HS-5 (cell line): ENCODE measurements at regions not wholly inside any gene's neighbourhood (a gene's known extent, or its start where the extent isn't known, plus 50 kb on each side); places are given as distances from the start of the nearest gene placed in this dataset.
"Not testable (repeated sequence)": the region's sequence is repeated elsewhere in the genome, so short reads cannot be mapped to it uniquely, and the experiment has no call there.

ENCODE experiments used
- DNase-seq: peaks from one replicate; pipeline ENCODE4 v3.0.0-alpha.2; 2012; ENCODE audit warnings: low read depth

DNA sequence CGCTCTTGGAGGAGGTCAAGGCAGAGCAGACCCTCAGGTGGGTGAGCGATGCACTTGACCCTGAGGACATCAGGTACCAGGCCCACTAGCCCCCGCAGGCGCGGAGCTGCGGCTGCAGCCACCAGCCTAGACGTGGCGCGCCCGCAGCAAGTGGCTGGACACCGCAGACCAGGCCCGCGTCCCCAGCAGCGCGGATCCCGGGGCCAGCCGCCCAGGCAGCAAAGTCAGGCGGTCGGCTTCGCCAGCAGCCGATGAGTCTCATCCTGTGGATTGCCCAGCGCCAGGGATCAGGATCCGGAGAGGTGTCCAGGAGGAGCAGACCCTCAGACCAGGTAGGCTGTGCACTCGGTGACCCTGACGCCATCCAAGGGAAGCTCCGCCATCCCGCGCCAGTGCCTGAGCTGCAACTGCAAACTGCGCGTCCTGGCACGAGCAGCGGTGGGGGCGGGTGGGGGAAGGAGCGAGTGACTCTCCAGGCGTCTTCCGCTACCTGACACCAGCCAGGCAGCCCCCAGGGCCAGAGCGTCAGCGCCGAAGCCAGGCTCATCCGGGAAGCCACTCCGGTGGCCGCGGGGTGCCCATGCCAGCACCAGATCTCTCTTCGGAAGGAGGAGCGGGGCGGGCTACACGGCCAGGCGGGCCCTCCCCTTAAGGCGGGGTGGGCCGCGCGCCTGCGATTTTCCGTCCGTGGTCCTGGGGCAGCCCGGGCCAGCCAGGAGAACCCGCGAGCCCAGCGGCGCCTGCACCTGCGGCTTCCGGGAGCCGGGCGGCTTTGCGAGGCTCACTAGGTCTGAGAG lies 92.6 kb upstream of the THOC3 start:
- DNase-seq, result not testable (repeated sequence)

DNA sequence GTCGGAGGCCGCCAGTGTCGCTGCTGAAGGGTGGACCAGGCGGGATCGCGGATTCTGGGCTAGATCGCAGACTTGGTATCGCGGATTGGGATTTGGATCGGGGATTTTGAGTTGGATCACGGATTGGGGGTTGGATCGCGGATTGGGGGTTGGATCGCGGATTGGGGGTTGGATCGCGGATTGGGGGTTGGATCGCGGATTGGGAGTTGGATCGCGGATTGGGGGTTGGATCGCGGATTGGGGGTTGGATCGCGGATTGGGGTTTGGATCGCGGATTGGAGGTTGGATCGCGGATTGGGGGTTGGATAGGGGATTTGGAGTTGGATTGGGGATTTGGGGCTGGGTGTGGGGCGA lies 93.1 kb upstream of the THOC3 start:
- DNase-seq, result not testable (repeated sequence)

DNA sequence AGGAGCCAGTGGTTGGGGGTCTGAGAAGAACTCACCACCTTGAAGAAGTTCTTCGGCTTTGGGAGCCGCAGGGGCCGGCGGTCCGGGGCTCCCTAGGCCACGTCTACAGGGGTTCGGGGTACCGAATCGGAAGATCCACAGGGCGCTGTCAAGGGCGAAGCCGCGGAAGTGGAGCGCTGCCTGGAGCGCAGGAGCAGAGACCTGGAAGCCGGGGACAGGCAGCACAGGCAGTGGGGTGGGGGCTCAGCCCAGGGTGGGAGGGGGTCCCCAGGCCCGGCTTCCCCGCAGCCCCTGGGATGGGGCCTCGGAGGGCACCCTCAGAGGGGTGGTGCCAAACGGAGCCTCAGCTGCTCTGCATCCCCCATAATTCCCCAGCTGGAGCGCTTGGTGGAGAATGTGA lies 93.5 kb upstream of the THOC3 start:
- not testable (repeated sequence) for DNase-seq

DNA sequence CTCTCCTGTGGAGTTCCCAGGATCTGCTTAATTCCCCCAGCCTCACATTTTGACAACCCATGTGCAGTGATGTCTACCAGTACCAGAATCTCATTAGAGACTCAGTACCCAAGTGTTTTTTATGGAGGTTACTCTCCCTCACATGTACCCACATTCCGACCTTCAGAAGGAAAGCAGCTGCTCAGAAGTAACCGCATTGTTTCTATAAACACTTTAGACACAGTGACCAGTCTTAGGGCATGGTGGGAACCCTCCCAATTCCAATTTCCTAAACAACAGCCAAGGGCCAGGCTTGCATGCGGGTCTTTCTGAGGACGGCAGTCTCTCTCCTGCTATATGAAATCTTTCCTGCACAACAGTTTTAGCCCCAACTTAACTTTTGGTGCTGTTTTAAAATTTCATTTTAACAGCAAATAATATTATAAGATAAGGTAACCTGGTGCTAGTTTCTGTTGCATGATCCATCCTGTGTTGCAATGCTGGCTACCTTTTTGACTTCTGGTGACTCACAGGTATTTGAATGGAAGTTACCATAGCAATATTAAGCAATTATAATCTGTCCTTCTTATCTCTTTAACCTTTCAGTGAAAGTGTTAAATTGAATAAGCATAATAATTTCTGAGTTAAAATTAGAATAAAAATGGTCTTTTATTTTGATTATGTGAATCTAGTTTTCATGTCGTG lies 98.3 kb upstream of the THOC3 start:
- not testable (repeated sequence) for DNase-seq

- DNase-seq, result not testable (repeated sequence)
These were observed 99.0 kb upstream of the THOC3 start for GRCh38 chr5:176067162-176067561.

DNA sequence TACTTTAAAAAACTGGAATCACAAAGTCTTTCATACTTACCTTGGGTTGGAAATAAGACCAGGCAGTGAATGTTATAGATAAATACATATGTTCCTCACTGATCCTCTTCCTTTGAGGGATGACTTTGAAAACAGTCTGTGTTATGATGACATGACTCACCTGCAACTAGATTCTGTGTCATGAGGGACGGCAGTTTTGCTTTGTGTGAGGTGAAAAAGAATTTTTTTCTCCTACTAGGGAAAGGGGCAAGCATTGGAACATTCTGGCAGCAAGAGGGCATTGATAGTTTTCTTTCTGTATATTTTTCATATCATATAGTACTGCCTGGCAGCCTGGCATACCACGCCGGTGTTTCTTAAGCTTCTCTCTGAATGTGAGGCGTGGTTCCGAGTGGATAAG lies 99.8 kb upstream of the THOC3 start:
- DNase-seq, result not testable (repeated sequence)

DNA sequence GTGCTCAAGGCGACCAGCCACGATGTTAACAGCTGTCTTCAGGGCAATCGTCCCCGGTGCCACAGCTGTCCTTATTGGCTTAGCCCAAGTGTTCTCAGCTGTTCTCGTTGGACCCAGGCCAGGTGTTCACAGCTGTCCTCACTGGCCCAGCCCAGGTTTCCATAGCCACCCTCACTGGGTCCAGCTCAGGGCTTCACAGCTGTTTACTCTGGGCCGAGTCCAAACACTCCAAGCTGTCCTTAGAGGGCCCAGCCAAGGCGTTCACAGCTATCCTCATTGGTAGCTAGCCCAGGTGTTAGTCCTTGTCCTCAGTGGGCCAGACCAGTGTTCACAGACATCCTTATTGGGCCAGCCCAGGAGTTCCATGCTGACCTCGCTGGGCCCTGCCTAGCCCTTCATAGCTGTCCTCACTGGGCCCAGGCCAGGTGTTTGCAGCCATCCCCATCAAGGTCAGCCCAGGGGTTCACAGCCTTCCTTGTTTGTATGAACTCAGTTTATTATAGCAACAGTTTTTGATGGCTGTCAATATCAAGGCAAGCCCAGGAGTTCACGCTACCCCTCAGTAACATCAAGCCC lies 106.0 kb upstream of the THOC3 start:
- not testable (repeated sequence) for DNase-seq

DNA sequence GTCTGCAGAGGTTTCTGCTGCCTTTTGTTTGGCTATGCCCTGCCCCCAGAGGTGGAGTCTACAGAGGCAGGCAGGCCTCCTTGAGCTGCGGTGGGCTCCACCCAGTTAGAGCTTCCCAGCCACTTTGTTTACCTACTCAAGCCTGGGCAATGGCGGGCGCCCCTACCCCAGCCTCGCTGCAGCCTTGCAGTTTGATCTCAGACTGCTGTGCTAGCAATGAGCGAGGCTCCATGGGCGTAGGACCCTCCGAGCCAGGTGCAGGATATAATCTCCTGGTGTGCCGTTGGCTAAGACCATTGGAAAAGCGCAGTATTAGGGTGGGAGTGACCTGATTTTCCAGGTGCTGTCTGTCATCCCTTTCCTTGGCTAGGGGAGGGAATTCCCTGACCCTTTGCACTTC lies 115.6 kb upstream of the THOC3 start:
- not testable (repeated sequence) for DNase-seq

DNA sequence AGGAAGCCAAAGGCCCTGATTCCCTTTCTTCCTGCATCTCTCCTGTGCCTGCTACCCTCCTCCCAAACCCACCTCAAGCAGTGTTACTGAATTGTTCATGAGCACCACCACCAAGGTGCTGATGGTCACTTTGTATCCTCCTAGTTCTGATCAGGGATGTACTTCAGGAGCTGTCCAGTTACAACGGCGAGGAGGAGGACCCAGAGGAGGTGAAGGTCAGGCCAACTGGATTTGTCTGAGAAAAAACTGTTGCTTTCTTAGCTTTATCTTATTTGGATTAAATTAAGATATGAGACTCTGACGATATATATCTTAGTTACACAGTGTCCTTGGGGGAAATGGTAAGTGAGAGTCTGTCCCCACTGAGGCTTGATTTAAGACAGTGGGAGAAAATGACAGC lies 135.0 kb upstream of the THOC3 start:
- DNase-seq, result not testable (repeated sequence)

DNA sequence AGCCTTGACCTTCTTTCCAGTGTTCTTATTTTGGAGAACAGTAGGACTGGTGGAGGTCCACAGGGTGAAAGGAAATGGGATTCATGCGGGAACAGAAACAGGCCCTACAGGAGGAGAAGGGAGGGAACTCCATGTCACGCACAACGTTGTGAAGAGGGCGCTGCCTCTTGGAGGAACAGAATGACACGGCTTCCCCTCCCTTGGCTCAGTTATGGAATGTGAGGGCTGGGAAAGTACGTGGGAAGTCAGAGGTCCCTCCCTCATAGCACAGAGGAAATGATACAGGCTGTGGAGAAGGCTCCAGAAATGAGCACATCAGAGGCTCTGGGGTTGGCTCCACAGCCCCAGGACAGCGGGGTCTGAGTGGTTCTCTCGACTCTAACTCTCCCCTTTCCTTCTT lies 125.3 kb upstream of the SIMC1 start:
- not testable (repeated sequence) for DNase-seq

DNA sequence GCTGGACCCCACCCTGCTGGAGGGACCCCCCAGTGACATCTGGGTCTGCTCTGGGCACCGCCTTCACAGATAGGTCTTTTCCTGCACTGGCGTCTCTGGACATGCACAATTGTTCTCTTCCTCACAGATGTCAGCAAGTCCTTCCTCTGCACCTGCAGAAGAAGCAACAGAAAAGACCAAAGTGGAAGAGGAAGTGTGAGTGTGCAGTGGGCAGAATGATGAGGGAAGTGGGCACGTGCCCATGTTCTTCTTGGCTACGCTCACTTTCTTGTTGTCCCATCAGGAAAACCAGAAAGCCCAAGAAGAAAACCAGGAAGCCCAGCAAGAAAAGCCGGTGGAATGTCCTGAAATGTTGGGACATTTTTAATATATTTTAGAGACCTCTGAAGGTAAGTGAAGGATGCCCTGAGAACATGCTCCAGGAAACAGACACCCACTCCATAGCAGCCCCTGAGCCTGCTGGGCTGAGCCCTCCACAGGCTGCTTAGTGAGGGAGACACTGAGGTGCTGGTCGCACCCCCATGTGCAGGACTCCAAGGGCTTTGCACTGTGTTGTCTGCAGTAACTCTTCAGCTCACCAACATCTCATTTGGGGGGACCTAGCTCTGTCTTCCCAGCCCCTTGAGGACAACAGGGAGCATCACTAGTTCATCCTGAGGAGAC lies 124.4 kb upstream of the SIMC1 start:
- not testable (repeated sequence) for DNase-seq

DNA sequence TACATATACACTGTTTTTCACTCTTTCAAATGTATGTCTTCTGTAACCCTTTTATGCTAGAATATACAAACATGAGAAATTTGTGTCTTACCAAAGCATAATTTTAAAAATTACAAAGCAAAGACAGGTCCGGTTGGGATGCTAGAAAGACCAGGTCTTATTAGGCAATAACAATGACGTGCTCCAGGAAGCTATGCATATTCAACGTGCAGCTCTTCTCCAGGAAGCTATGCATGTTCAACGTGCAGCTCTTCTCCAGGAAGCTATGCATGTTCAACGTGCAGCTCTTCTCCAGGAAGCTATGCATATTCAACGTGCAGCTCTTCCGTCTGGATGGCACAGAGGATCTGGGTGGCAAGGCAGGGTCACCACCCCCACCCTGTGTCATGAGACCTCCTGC lies 123.4 kb upstream of the SIMC1 start:
- not testable (repeated sequence) for DNase-seq

DNA sequence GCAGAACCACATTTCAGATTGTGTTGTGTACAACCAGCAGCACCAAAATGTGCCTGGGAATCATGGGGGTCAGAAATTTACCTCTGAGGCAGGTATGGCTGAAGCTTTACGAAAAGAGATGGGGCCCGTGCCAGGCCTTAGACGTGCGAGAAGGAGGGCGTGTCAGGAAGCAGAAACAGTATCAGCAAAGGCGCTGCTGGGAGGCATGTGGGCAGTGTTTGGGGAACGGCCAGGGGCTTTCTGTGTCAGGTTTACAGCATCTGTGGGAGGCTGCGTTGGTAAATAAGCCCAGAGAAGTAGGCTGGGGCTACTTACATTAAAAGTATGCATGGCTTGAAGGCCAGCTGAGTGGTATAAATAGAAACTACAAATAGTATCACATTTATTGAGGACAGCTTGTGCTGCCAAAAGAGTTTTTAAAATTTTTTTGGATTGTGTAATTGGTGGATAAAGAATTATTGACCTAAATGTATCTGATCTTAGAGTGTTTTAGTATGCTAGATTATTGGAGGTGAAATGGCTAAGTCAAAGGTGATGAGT lies 120.5 kb upstream of the SIMC1 start:
- not testable (repeated sequence) for DNase-seq

DNA sequence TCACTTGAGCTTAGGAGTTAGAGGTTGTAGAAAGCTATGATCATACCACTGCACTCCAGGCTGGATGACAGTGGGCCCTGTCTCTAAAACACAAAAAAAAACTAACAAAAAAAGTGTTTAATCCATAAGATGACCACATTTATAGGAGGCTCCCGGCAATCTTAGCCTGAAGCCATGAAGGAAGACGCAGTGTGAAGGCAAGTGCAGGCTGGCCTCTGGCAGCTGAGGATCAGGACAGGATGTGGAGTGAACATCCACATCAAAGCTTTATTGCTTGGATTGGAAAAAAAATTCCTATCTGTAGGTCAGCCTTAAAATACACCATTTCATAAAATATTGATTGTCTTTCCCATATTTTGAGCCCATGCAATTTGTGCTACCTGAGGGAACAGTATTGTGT lies 115.9 kb upstream of the SIMC1 start:
- not testable (repeated sequence) for DNase-seq

- not testable (repeated sequence) for DNase-seq
These were observed 114.1 kb upstream of the SIMC1 start for GRCh38 chr5:176124120-176124519.

GRCh38 chr5:176131771-176132170 lies 106.5 kb upstream of the SIMC1 start:
- DNase-seq, result no peak

GRCh38 chr5:176132471-176133288 lies 105.5 kb upstream of the SIMC1 start:
- no peak for DNase-seq

- DNase-seq, result no peak
These were observed 104.8 kb upstream of the SIMC1 start for GRCh38 chr5:176133289-176133870.

GRCh38 chr5:176133877-176134276 lies 104.3 kb upstream of the SIMC1 start:
- no peak for DNase-seq

DNA sequence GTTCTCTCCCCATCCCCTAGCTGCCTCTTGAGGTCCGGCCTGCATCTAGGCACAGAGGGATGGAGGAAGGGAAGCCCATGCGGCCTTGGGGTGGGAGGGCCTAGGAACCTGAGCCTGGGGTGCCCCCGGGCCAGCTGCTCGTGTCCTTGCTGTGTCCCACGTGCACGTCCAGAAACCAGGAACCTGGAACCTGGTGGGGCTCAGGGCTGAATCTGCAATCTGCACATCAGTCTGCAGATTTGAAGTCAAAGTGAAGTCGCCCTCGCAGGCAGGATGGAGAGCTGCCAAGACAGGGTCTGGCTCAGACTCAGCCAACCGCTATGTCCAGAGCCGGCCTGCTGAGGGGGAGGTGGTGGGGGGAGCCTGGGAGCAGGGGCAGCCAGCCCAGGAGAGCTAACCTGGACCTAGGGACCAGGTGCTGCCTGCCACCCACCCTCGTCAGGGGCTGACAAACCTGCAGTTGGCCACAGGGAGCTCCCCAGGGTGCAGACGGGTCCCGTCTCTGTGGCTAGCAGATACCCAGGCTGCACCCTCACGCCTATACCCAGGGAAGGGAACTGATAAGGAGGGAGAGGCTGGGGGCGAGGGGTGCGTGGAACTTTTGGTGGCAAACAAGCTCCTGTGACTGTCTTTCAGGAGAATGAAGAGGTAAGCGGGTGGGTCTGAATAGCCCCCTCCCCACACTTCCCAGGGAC lies 103.5 kb upstream of the SIMC1 start:
- DNase-seq, result no peak
